Suprapubic skin (tissue), 4 donors: ENCODE measurements at regions not wholly inside any gene's neighbourhood (a gene's known extent, or its start where the extent isn't known, plus 50 kb on each side); places are given as distances from the start of the nearest gene placed in this dataset.
"Not testable (repeated sequence)": the region's sequence is repeated elsewhere in the genome, so short reads cannot be mapped to it uniquely, and the experiment has no call there.

Experiments used
- DNase-seq, 2 donors: peaks; one replicate each; pipeline ENCODE4 v3.0.0-alpha.2; 2019; ENCODE audit warnings: low spot score in 2 of 2
- H3K27ac ChIP-seq: fragments of 200-600 bp; sonication (generic); one replicate; pipeline ENCODE4 v1.5.1; 2019
- H3K27me3 ChIP-seq: fragments of 200-600 bp; sonication (generic); one replicate; pipeline ENCODE4 v1.5.1; 2019
- H3K36me3 ChIP-seq: fragments of 200-600 bp; sonication (generic); one replicate; pipeline ENCODE4 v1.5.1; 2019
- H3K4me1 ChIP-seq: fragments of 200-600 bp; sonication (generic); one replicate; pipeline ENCODE4 v1.5.1; 2019
- H3K4me3 ChIP-seq: fragments of 200-600 bp; sonication (generic); one replicate; pipeline ENCODE4 v1.5.1; 2019; ENCODE audit warnings: mild to moderate bottlenecking
- H3K9me3 ChIP-seq: fragments of 200-600 bp; sonication (generic); one replicate; pipeline ENCODE4 v1.5.1; 2019
- CTCF ChIP-seq, 2 donors: fragments of 200-600 bp in 1 of 2; fragments of 450-650 bp in 1 of 2; sonication (generic) in 1 of 2; IDR thresholded peaks; one replicate each; pipeline ENCODE4 v1.5.1; 2016 to 2019; ENCODE audit warnings: antibody characterized with exemption in 2 of 2, mild to moderate bottlenecking in 1 of 2, moderate library complexity in 1 of 2
- EP300 ChIP-seq: sonication (generic); formaldehyde crosslinking; IDR thresholded peaks from one replicate; pipeline ENCODE4 v1.6.1; 2017; ENCODE audit warnings: antibody characterized with exemption
- POLR2A ChIP-seq, 2 donors: fragments of 450-650 bp; IDR thresholded peaks; one replicate each; pipeline ENCODE4 v1.6.1; 2017; ENCODE audit warnings: antibody characterized with exemption in 2 of 2, mild to moderate bottlenecking in 2 of 2, moderate library complexity in 2 of 2
- POLR2AphosphoS5 ChIP-seq, 3 donors: sonication (generic); formaldehyde crosslinking; IDR thresholded peaks; one replicate each; pipeline ENCODE4 v1.6.1; 2017; ENCODE audit warnings: antibody characterized with exemption in 3 of 3
- WGBS: methylation state at CpG from one replicate; pipeline ENCODE4 v1.1.5; 2018; 5-methylcytosine and 5-hydroxymethylcytosine counted together

- no peaks in the 10 kb centered on the region for H3K36me3 ChIP-seq
- peaks cover 9% of the 10 kb centered on the region for H3K4me1 ChIP-seq
- H3K9me3 ChIP-seq, result no peaks in the 10 kb centered on the region
- H3K27ac ChIP-seq, result peak overlapping the region; percentile 76
- H3K27me3 ChIP-seq, result no peaks in the 10 kb centered on the region
- TF ChIP-seq POLR2AphosphoS5 (IDR thresholded peaks at IDR 0.05) (no peak), EP300 (no peak), POLR2A (IDR thresholded peaks at IDR 0.05) (no peak), CTCF (IDR thresholded peaks at IDR 0.05) (no peak)
- 51% methylated on average over 6 of the region's 6 CpGs for WGBS
- DNase-seq, result no peak
- H3K4me3 ChIP-seq, result no peak overlapping the region
Observed at GRCh38 chr2:37767959-37768925, 96.8 kb upstream of the CDC42EP3 start.

- H3K27ac ChIP-seq, result no peak overlapping the region
- no peaks in the 10 kb centered on the region for H3K27me3 ChIP-seq
- H3K4me1 ChIP-seq, result peaks cover 9% of the 10 kb centered on the region
- H3K36me3 ChIP-seq, result no peaks in the 10 kb centered on the region
- WGBS, result 91% methylated on average over 3 of the region's 3 CpGs
- no peak for DNase-seq
- TF ChIP-seq CTCF (IDR thresholded peaks at IDR 0.05), result no peak
- TF ChIP-seq EP300, result no peak
- TF ChIP-seq POLR2AphosphoS5 (IDR thresholded peaks at IDR 0.05), result no peak
- no peak for TF ChIP-seq POLR2A (IDR thresholded peaks at IDR 0.05)
- no peak overlapping the region for H3K4me3 ChIP-seq
- H3K9me3 ChIP-seq, result no peaks in the 10 kb centered on the region
Observed at GRCh38 chr2:37769551-37769950, 98.1 kb upstream of the CDC42EP3 start.

- Histone ChIP-seq H3K27ac (no peak overlapping the region), H3K4me1 (peaks cover 12% of the 10 kb centered on the region), H3K4me3 (no peak overlapping the region), H3K9me3 (no peaks in the 10 kb centered on the region), H3K36me3 (no peaks in the 10 kb centered on the region), H3K27me3 (no peaks in the 10 kb centered on the region)
- no peak for DNase-seq
- TF ChIP-seq EP300, result no peak
- no peak for TF ChIP-seq POLR2A (IDR thresholded peaks at IDR 0.05)
- no peak for TF ChIP-seq CTCF (IDR thresholded peaks at IDR 0.05)
- TF ChIP-seq POLR2AphosphoS5 (IDR thresholded peaks at IDR 0.05), result no peak
- WGBS, result 84% methylated on average over 2 of the region's 2 CpGs
Observed at GRCh38 chr2:37770797-37771196, 99.4 kb upstream of the CDC42EP3 start.

GRCh38 chr2:37771600-37772088 lies 100.2 kb upstream of the CDC42EP3 start:
- no peak for TF ChIP-seq POLR2A (IDR thresholded peaks at IDR 0.05)
- no peak for TF ChIP-seq POLR2AphosphoS5 (IDR thresholded peaks at IDR 0.05)
- no peak for TF ChIP-seq EP300
- TF ChIP-seq CTCF (IDR thresholded peaks at IDR 0.05), result no peak
- Histone ChIP-seq H3K4me1 (peaks cover 15% of the 10 kb centered on the region), H3K27ac (no peak overlapping the region), H3K36me3 (no peaks in the 10 kb centered on the region), H3K9me3 (no peaks in the 10 kb centered on the region), H3K27me3 (no peaks in the 10 kb centered on the region), H3K4me3 (no peak overlapping the region)
- no peak for DNase-seq
- 58% methylated on average over 3 of the region's 3 CpGs for WGBS

GRCh38 chr2:37773371-37774130 lies 102.1 kb upstream of the CDC42EP3 start:
- 82% methylated on average over 8 of the region's 8 CpGs for WGBS
- no peak for DNase-seq
- H3K36me3 ChIP-seq, result no peaks in the 10 kb centered on the region
- no peaks in the 10 kb centered on the region for H3K9me3 ChIP-seq
- H3K27me3 ChIP-seq, result no peaks in the 10 kb centered on the region
- H3K27ac ChIP-seq, result no peak overlapping the region
- H3K4me3 ChIP-seq, result no peak overlapping the region
- TF ChIP-seq POLR2AphosphoS5 (IDR thresholded peaks at IDR 0.05), result no peak
- no peak for TF ChIP-seq CTCF (IDR thresholded peaks at IDR 0.05)
- no peak for TF ChIP-seq POLR2A (IDR thresholded peaks at IDR 0.05)
- no peak for TF ChIP-seq EP300
- peaks cover 14% of the 10 kb centered on the region for H3K4me1 ChIP-seq

- not testable (repeated sequence) for H3K9me3 ChIP-seq, H3K36me3 ChIP-seq, H3K4me1 ChIP-seq, H3K4me3 ChIP-seq, H3K27me3 ChIP-seq, DNase-seq, H3K27ac ChIP-seq
- 82% methylated on average over 6 of the region's 6 CpGs for WGBS
Observed at GRCh38 chr2:37774171-37774944, 102.9 kb upstream of the CDC42EP3 start.
